HepG2 (cell line): ENCODE measurements at regions not wholly inside any gene's neighbourhood (a gene's known extent, or its start where the extent isn't known, plus 50 kb on each side); places are given as distances from the start of the nearest gene placed in this dataset.

Source experiments
- ATAC-seq: fragments of 200-7000 bp; cut with Tn5 transposase; 3 replicates; pipeline ENCODE4 v1.9.1; 2020; ENCODE audit warnings: mild to moderate bottlenecking, moderate library complexity
- BruUV-seq: library from RNA; stranded (reverse); fragments of 400-500 nt; replicated peaks from 2 replicates; lab custom pipeline; 2021; lab: Mats Ljungman, UMichigan
- CTCF ChIA-PET: fragments of 300-600 bp; formaldehyde crosslinking; extraction: SDS; loops from one replicate; lab custom pipeline; 2021; ENCODE audit warnings: low total read pairs, inconsistent platforms, low intra/inter-chr PET ratio; lab: Yijun Ruan, JAX
- POLR2A ChIA-PET: fragments of 350-600 bp; sonication (Branson Sonifier 250); formaldehyde crosslinking; loops from one replicate; lab custom pipeline; 2020; ENCODE audit warnings: antibody characterized with exemption, inconsistent platforms; lab: Yijun Ruan, JAX
- DNase-seq: peaks from one replicate; pipeline ENCODE4 v3.0.0-alpha.2; 2015; ENCODE audit warnings: low spot score
- FAIRE-seq: peaks from 3 replicates; lab custom pipeline; 2011; peaks lifted over from hg19 to GRCh38; lab: Jason Lieb, UNC
- H2AFZ ChIP-seq: one replicate; pipeline ENCODE4 v1.6.1; 2011; ENCODE audit warnings: low read length, inconsistent platforms
- H3K27ac ChIP-seq: fragments of 300-600 bp; 3 replicates; pipeline ENCODE4 v1.8.0; 2011; ENCODE audit warnings: mixed run types, mild to moderate bottlenecking, mixed read lengths, low read length, inconsistent platforms; ENCODE audit not compliant: insufficient read depth; ENCODE audit errors: extremely low read length
- H3K27me3 ChIP-seq, 2 experiments: fragments of 200-600 bp in 1 of 2; 2 replicates in 1 of 2; 3 replicates in 1 of 2; pipeline versions ENCODE4 v1.6.0 to v1.8.0; 2011; ENCODE audit warnings: low read length in 2 of 2, mild to moderate bottlenecking in 2 of 2, moderate library complexity in 2 of 2, inconsistent platforms in 1 of 2; ENCODE audit not compliant: insufficient read depth in 2 of 2, control insufficient read depth in 1 of 2
- H3K36me3 ChIP-seq, 2 experiments: fragments of 200-600 bp in 1 of 2; replicated peaks in 1 of 2; 2 replicates in 1 of 2; 3 replicates in 1 of 2; pipeline versions ENCODE4 v1.5.1 to v1.8.0; 2011; ENCODE audit warnings: low read length in 2 of 2, inconsistent platforms in 1 of 2; ENCODE audit not compliant: insufficient read depth in 2 of 2, control insufficient read depth in 1 of 2
- H3K4me1 ChIP-seq: 2 replicates; pipeline ENCODE4 v1.5.1; 2012; ENCODE audit warnings: low read length, inconsistent platforms; ENCODE audit not compliant: insufficient read depth
- H3K4me2 ChIP-seq: 2 replicates; pipeline ENCODE4 v1.6.0; 2011; ENCODE audit warnings: low read depth, low read length, inconsistent platforms
- H3K4me3 ChIP-seq, 3 experiments: fragments of 200-600 bp in 1 of 3; sonication (generic), shearing (Covaris generic) in 1 of 3; replicated peaks in 1 of 3; 2 replicates each; pipeline ENCODE4 v1.5.1; 2011 to 2016; ENCODE audit warnings: low read length in 3 of 3, inconsistent platforms in 2 of 3, low read depth in 2 of 3, mild to moderate bottlenecking in 2 of 3, control low read depth in 1 of 3, mixed read lengths in 1 of 3; ENCODE audit not compliant: insufficient read depth in 1 of 3
- H3K79me2 ChIP-seq: one replicate; pipeline ENCODE4 v1.6.1; 2011; ENCODE audit warnings: low read length, inconsistent platforms; ENCODE audit not compliant: insufficient read depth
- H3K9ac ChIP-seq: 2 replicates; pipeline ENCODE4 v1.6.0; 2011; ENCODE audit warnings: mild to moderate bottlenecking, low read depth, low read length, inconsistent platforms; ENCODE audit not compliant: insufficient read depth
- H3K9me3 ChIP-seq: 2 replicates; pipeline ENCODE4 v1.5.1; 2012; ENCODE audit warnings: mild to moderate bottlenecking, low read length
- H4K20me1 ChIP-seq: 2 replicates; pipeline ENCODE4 v1.6.0; 2011; ENCODE audit warnings: inconsistent platforms, mild to moderate bottlenecking, low read length, moderate library complexity; ENCODE audit not compliant: insufficient read depth
- WGBS: methylation state at CpG from one replicate; pipeline ENCODE4 v1.1.6; 2017; ENCODE audit warnings: low lambda C conversion rate; 5-methylcytosine and 5-hydroxymethylcytosine counted together
- in situ Hi-C: cut with HindIII; loops from 2 replicates; pipeline ENCODE4 v1.10.0; 2017; ENCODE audit warnings: low pct_unique_long_range_greater_than_20kb; ENCODE audit not compliant: extremely low pct_ligation_motif_present
- intact Hi-C: fragments of 100-400 bp; cut with micrococcal nuclease; formaldehyde crosslinking; loops from one replicate; pipeline ENCODE4 v1.10.0; 2022; ENCODE audit not compliant: unreplicated experiment
- TF ChIP-seq, protein P1 (sequence below): sonication (generic); formaldehyde crosslinking; IDR thresholded peaks from 2 replicates; pipeline ENCODE4 v1.5.1; 2020; ENCODE audit warnings: mild to moderate bottlenecking, missing genetic modification reagents
- TF ChIP-seq, protein P2 (sequence below): sonication (generic); formaldehyde crosslinking; IDR thresholded peaks from 2 replicates; pipeline ENCODE4 v1.4.0; 2020; ENCODE audit warnings: missing genetic modification reagents
- TF ChIP-seq, protein P3 (sequence below): sonication (generic); formaldehyde crosslinking; IDR thresholded peaks from 2 replicates; pipeline ENCODE4 v1.4.0; 2020; ENCODE audit warnings: mild to moderate bottlenecking, missing genetic modification reagents

DNA sequence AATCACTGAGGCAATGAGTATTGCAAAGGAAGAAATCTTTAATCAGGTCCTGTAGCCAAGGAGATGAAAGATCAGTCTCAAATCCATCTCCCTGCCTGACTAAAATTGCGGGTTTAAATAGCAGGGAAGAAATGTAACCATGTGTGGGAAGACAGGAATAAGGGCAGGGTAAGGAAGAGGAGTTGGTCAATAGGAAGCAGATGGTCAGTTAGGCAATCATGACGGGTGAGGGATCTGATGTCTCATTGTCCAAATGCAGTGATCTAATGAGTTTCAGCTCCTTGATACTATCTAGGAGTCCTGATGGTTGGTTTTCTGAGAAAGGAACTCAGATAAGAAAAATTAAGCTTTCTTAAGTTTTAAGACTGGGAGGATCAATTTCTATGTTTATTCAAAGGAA, 200.8 kb downstream of the SPATA18 start (continued):
- TF ChIP-seq, protein P1, sequence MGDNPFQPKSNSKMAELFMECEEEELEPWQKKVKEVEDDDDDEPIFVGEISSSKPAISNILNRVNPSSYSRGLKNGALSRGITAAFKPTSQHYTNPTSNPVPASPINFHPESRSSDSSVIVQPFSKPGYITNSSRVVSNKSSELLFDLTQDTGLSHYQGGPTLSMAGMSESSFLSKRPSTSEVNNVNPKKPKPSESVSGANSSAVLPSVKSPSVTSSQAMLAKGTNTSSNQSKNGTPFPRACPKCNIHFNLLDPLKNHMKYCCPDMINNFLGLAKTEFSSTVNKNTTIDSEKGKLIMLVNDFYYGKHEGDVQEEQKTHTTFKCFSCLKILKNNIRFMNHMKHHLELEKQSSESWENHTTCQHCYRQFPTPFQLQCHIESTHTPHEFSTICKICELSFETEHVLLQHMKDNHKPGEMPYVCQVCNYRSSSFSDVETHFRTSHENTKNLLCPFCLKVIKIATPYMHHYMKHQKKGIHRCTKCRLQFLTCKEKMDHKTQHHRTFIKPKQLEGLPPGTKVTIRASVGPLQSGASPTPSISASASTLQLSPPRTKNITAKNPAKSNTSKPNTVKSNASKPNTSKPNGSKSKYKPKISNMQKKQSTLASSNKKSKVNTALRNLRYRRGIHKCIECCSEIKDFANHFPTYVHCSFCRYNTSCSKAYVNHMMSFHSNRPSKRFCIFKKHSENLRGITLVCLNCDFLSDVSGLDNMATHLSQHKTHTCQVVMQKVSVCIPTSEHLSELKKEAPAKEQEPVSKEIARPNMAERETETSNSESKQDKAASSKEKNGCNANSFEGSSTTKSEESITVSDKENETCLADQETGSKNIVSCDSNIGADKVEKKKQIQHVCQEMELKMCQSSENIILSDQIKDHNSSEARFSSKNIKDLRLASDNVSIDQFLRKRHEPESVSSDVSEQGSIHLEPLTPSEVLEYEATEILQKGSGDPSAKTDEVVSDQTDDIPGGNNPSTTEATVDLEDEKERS (CRISPR knock-in tag) = no peak
- TF ChIP-seq, protein P2, sequence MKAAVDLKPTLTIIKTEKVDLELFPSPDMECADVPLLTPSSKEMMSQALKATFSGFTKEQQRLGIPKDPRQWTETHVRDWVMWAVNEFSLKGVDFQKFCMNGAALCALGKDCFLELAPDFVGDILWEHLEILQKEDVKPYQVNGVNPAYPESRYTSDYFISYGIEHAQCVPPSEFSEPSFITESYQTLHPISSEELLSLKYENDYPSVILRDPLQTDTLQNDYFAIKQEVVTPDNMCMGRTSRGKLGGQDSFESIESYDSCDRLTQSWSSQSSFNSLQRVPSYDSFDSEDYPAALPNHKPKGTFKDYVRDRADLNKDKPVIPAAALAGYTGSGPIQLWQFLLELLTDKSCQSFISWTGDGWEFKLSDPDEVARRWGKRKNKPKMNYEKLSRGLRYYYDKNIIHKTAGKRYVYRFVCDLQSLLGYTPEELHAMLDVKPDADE (CRISPR knock-in tag) = no peak

DNA sequence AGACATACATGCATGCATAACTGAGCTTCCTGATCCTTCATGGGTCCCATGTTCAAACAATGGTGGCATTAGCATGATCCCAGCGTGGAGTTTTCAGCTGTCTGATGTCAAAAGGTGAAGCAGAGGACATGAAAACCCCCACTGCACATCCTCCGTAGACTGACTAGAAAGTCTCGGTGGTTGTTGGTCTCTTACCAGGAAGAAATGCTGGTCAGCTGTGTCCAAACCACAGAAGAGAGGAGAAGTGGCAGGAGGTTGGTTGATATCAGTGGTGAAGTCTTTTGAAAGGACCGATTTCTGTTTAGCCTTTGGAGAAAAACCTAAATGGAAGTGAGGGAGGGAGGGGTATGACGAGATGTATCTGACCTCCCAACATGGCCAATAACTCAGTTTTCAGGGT, 201.9 kb downstream of the SPATA18 start:
- TF ChIP-seq, protein P3, sequence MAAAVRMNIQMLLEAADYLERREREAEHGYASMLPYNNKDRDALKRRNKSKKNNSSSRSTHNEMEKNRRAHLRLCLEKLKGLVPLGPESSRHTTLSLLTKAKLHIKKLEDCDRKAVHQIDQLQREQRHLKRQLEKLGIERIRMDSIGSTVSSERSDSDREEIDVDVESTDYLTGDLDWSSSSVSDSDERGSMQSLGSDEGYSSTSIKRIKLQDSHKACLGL (CRISPR knock-in tag) = no peak
- in situ Hi-C loops = no loop called here
- Histone ChIP-seq H3K4me1 (no peaks in the 10 kb centered on the region), H3K4me2 (no peak overlapping the region), H2AFZ (no peak overlapping the region), H3K27me3 (no peaks in the 10 kb centered on the region; a peak in 1 of 5 replicates), H3K4me3 (no peak overlapping the region), H3K36me3 (no peaks in the 10 kb centered on the region), H4K20me1 (no peaks in the 10 kb centered on the region), H3K79me2 (no peaks in the 10 kb centered on the region), H3K9ac (no peak overlapping the region), H3K9me3 (no peaks in the 10 kb centered on the region), H3K27ac (no peak overlapping the region)
- FAIRE-seq (no peak), ATAC-seq (no peak), DNase-seq (no peak)
- ChIA-PET CTCF (no interaction called here), POLR2A (no interaction called here)
- no TSS peak for BruUV-seq
- WGBS = 0% methylated on average over 5 of the region's 5 CpGs
- intact Hi-C loops = no loop called here
